NCI-H2227 (cell line): ENCODE measurements at regions not wholly inside any gene's neighbourhood (a gene's known extent, or its start where the extent isn't known, plus 50 kb on each side); places are given as distances from the start of the nearest gene placed in this dataset.
A peak's percentile ranks its signal among the peaks of the same experiment; 100 is the strongest.

Source experiments
- DNase-seq: peaks from one replicate; lab custom pipeline; 2025; ENCODE audit not compliant: unreplicated experiment; lab: John Stamatoyannopoulos, UW

- DNase-seq, result peak; percentile 79
Observed at GRCh38 chr1:98048244-98048643, 127.4 kb upstream of the DPYD start.

GRCh38 chr1:98047171-98047570, 126.3 kb upstream of the DPYD start:
- no peak for DNase-seq

GRCh38 chr1:98045767-98046641, 125.2 kb upstream of the DPYD start:
- peak; percentile 69 for DNase-seq

GRCh38 chr1:98045211-98045766, 124.5 kb upstream of the DPYD start:
- peak; percentile 83 for DNase-seq

- peak; percentile 58 for DNase-seq
Observed at GRCh38 chr1:98044766-98045165, 123.9 kb upstream of the DPYD start.

GRCh38 chr1:98044071-98044697, 123.3 kb upstream of the DPYD start:
- DNase-seq, result peak; percentile 62

GRCh38 chr1:98035602-98036002, 114.8 kb upstream of the DPYD start:
- DNase-seq, result peak; percentile 66

GRCh38 chr1:98034505-98034904, 113.7 kb upstream of the DPYD start:
- peak; percentile 38 for DNase-seq

- no peak for DNase-seq
Observed at GRCh38 chr1:98032958-98033357, 112.1 kb upstream of the DPYD start.

- DNase-seq, result no peak
Observed at GRCh38 chr1:98030976-98031375, 110.1 kb upstream of the DPYD start.

GRCh38 chr1:98030483-98030882, 109.6 kb upstream of the DPYD start:
- DNase-seq, result no peak

GRCh38 chr1:98028800-98029199, 108.0 kb upstream of the DPYD start:
- DNase-seq, result peak; percentile 22

- DNase-seq, result peak; percentile 36
Observed at GRCh38 chr1:98027103-98027705, 106.4 kb upstream of the DPYD start.

GRCh38 chr1:98025858-98026257, 105.0 kb upstream of the DPYD start:
- DNase-seq, result no peak

GRCh38 chr1:98021126-98021525, 100.3 kb upstream of the DPYD start:
- no peak for DNase-seq

- no peak for DNase-seq
Observed at GRCh38 chr1:98019747-98020146, 98.9 kb upstream of the DPYD start.

- no peak for DNase-seq
Observed at GRCh38 chr1:98018074-98018473, 97.2 kb upstream of the DPYD start.

- DNase-seq, result no peak
Observed at GRCh38 chr1:98017184-98017583, 96.3 kb upstream of the DPYD start.

GRCh38 chr1:98008373-98008772, 87.5 kb upstream of the DPYD start:
- no peak for DNase-seq

- DNase-seq, result no peak
Observed at GRCh38 chr1:98005326-98006010, 84.6 kb upstream of the DPYD start.

- DNase-seq, result no peak
Observed at GRCh38 chr1:98003442-98003841, 82.6 kb upstream of the DPYD start.
